HG03457 (cell line): ENCODE measurements at regions not wholly inside any gene's neighbourhood (a gene's known extent, or its start where the extent isn't known, plus 50 kb on each side); places are given as distances from the start of the nearest gene placed in this dataset.
"Not testable (repeated sequence)": the region's sequence is repeated elsewhere in the genome, so short reads cannot be mapped to it uniquely, and the experiment has no call there.

Source experiments
- ATAC-seq: cut with Tn5 transposase; IDR thresholded peaks from one replicate; pipeline ENCODE4 v1.9.1; 2021; ENCODE audit warnings: moderate number of reproducible peaks; ENCODE audit not compliant: unreplicated experiment

DNA sequence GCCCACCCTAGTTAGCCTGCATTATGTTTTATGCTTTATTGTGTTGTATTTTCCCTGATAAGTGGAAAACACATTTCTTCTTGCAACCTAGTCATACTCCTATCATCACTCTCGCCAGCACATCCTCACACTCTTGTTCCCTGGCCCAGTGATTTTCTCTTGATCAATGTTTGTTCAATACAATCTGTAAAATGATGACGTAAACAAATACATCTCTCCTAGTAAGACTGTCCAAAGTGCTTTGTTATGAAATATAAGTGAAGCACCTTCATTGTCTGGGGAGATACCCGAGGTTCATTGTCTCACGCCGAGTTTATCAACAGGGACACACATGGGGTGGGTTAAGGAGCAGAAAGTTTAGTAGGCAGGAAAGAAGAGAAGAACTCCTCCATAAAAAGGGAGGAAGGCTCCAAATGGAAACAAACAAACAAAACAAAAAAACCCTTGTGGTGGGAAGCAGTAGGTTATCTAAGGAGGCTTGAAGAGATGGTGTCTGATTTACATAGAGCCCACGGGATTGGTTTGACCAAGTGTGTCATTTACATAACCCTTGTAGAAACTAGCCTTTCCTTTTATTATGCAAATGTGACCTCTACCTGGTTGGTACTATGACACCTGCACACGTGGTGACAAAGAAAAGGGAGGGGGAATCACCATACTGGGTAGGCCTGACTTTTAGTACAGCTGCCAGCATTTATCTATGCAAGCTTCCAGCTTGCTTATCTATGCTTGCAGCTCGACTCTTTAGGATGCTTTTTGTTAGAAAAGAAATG is 1317.9 kb upstream of the SPRY2 start:
- no peak for ATAC-seq

DNA sequence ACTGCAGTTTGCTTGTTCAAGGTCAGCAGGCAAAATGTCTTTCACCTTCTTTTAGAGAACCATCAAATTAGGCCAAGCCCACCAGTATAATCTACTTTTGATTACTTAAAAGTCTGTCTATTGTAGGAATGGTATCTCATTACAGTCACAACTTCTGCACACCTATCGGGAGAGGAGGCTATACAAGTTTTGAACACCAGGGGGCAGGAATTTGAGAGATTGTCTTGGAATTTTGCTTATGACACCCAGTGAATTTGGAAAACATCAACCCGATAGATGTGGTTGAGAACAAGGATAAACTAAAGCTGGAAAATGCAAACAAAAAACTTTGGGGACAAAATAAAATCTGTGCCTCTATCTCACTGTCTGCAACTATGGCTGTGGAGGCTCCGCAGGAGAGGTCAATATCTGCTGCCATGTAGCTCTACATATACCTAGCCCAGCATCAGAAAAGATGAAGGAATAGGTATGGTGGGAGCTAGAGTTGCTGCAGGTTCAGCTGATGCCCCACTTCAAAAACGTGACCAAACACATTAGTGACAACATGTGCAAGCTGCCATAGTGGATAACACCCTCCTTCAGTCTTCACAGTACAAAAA is 1299.2 kb upstream of the SPRY2 start:
- ATAC-seq = no peak

GRCh38 chr13:81637457-81637856 is 1296.5 kb upstream of the SPRY2 start:
- ATAC-seq = no peak

DNA sequence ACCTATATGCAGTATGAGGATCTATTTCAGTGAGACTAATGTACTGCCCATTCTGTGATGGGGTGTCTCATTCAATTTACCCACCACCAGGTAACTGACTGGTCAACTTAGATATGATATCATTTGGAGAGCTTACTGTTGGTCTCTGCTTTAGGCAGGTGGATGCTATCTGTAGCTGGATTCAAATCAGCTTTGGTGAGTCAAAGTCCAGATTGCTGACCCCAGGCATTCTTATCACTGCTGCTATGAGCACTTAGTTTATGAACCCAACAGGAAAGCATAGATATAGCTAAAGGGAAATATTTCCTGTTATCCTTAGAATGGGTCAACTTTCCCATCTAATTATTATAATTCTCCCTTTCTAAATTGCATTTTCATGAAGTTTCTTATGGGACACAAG is 1295.2 kb upstream of the SPRY2 start:
- no peak for ATAC-seq

DNA sequence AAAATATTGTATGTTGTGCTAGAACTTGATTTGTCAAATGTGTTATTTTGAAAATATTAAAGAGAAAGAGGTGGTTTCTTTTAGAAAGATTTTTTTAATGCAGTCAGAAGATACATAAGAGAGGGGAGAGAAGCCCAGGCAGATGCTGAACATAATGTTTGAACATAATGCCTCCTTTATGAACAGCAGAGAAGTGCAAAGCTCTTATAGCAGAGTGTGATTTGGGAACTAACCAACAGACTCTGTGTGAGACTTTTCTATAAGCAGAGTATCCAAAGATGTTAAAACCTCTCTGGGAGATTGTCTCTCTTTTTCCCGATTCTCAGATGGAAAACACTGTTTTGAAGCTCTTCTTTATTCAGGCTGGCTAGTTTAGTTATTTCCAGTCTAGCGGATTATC is 1274.1 kb upstream of the SPRY2 start:
- no peak for ATAC-seq

DNA sequence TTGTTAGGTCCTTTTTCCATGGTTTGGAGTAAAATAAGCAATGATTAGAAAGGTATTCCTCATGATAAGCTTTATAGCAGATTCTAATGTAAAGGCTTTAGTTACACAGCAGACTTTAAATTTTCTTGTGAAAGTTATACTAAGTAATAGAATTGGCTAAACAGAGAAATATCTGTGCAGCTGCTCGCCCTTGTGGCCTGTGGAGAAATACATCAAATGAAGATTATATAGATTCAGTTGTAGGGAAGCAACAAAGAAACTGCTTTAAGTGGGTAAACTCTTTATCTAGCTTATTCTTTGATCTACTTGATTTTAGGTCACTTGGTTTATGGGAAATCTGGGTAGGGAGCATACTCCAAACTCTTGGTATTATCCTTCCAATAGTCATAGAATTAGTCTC is 1269.7 kb upstream of the SPRY2 start:
- ATAC-seq = no peak

- no peak for ATAC-seq
These were observed 1268.4 kb upstream of the SPRY2 start for GRCh38 chr13:81609335-81609734.

DNA sequence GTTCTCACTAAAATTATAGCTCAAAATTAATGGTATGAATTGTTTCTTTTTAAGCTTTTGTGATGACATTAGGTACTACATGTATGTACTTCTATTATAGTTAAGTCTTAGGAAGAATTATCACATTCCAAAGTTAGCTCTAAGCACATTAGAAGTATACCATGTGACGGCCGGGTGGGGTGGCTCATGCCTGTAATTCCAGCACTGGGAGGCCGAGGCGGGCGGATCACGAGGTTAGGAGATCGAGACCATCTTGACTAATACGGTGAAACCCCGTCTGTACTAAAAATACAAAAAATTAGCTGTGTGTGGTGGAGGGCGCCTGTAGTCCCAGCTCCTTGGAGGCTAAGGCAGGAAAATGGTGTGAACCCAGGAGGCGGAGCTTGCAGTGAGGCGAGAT is 1265.1 kb upstream of the SPRY2 start:
- ATAC-seq = no peak

- no peak for ATAC-seq
These were observed 1261.3 kb upstream of the SPRY2 start for GRCh38 chr13:81602241-81602640.

DNA sequence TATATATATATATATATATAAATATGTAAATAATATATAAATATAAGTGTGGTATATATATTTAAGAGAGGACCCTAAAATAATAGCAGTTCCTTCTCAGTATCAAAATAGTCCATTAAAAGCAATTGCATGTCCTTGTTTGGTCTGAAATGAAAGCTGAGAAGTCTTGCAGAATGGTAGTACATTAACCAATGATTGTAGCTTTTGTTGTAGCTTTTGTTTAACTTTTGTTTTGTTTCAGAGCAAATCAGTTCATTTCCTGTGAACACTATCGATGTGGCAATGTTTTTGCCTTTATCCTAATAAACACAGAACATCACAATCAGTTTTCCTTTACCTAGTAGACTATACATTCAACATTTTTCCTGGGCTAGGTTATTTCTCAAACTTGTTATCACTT is 1256.2 kb upstream of the SPRY2 start:
- no peak for ATAC-seq

DNA sequence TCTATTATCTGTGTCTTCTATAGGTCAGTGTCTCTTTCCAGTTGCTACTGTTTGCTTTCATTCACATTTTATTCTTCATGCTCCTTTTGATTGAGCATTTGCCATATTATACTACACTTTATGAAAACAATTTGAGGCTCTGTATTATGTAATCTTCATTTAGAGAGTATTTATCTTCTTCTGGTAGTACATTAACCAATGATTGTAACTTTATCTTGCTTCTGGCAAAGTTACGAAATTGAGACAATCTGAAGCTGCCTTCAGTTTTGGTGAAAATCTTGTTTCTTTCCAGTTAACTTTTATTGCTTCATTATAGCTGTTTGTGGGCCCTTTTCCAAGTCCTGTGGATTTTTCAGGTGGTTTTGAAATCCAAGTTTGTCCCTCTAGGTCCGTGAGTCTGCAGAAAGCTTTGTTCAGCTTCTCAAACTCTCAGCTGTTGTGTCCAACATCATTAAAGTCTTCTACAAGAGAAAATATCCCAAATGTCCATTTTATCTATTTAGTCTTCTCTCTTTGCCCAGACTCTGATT is 1255.4 kb upstream of the SPRY2 start:
- ATAC-seq = no peak

DNA sequence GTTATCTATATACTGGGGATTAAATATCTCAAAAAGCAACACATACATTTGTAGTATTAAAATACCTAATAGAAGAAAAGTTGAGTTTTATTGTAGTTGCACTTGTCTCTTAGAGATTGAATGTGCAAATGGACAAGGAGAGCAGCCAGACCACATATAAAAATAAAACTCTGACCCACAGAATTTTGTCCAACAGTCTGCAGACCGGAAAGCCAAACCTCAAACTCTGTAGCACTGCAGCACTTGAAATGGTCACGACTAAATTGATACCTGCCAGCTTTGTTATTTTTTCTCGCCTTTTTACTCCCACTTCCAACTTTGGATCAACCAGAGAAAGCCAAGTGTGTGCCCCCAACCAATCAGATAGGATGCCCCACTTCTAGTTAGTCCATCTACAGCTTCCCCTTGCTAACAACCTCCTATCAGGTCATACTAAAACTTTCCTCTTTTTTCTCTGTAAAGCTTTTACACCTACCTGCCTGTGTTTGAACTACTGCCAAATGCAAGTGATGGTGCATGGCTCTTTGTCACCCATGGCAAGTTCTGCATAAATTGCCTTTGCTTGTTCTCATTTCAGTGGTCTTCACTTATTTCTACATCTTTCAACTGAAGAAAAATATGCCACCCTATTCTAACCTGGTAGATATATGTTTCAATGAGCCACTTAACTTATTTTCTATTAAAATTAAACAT is 1250.7 kb upstream of the SPRY2 start:
- ATAC-seq = no peak

- ATAC-seq = no peak
These were observed 1241.5 kb upstream of the SPRY2 start for GRCh38 chr13:81582381-81582780.

DNA sequence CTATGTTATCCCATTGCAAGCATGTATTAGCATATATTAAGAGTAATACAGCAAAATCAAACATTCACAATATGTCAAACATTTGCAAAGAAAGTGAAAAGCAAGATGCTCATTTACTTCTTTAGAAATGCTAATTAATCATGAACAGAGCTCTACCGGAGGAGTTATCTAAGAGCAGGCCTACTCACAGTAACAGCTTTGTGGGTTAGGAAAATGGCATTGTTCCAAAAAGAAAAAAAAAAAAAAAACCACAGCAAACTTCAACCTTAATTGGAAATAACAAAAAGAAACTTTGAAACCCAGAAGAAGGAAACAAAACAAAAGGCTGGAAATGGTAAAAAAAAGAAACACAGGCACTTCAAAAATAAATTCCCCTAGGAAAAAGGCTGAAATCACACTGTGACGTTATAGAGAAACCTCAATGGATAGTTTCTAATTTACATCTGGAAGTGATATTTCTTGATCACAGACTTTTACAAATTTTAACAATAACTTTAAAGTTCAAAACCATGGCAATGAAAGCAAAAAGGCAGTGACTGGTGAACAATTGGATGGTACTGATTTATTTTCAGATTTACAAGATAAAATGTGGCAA is 1236.8 kb upstream of the SPRY2 start:
- no peak for ATAC-seq

DNA sequence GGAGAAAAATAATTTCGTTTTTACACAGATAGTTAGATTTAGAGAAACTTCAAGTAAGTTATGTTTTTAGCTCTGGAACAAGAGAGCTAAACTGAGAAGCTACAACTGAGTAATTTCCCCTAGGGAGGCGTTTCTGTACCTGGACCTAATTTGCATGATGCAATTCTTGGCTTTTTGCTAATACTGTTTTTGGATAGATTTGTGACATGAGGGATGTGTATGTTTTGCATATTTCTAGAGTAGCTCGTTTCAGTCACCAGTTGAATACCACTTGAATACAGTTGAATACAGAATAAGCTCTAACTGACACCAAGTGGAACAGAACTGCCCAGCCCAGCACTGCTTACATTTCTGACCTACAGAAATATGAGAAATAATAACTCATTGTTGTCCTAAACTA is 1227.9 kb upstream of the SPRY2 start:
- no peak for ATAC-seq

- no peak for ATAC-seq
These were observed 1224.9 kb upstream of the SPRY2 start for GRCh38 chr13:81565849-81566248.

- no peak for ATAC-seq
These were observed 1222.2 kb upstream of the SPRY2 start for GRCh38 chr13:81563091-81563490.

DNA sequence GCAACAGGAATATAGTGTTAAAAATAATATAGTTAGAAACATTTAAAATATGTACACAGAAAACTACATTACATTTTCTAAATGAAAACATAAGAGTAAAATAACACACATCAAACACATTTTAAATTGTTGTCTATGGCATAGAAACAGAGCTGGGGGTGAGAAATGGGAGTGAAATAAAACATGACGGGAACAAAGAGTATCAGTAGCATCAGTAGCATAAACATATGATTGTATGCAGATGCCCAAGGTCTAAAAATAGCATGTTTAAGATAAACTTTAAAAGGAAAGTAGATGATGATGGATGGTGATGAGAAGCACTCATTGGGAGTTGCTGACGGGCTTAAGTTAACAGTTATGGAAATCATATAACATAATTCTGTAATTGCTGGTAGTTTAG is 1221.7 kb upstream of the SPRY2 start:
- ATAC-seq = no peak

DNA sequence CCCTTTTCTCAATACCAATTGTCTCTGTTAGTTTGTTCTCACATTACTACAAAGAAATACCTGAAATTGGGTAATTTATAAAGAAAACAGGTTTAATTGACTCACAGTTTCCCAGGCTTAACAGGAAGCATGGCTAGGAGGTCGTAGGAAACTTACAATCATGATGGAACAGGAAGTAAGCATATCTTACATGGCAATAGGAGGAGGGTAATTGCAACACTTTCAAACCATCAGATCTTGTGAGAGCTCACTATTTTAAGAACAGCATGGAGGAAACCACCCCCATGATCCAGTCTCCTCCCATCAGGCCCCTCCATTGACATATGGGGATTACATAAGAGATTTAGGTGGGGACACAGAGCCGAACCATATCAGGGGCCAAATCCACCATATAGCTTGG is 1210.1 kb upstream of the SPRY2 start:
- no peak for ATAC-seq

DNA sequence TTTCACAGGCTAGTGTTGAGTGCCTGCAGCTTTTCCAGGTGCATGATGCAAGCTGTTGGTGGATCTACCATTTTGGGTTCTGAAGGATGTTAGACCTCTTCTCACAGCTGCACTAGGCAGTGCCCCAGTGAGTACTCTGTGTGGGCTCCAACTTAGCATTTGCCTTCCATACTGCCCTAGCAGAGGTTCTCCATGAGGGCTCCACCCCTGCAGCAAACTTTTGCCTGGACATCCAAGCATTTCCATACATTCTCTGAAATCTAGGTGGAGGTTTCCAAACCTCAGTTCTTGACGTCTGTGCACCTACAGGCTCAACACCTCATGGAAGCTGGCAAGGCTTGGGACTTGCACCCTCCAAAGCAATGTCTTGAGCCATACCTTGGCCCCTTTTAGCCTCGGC is 1205.4 kb upstream of the SPRY2 start:
- not testable (repeated sequence) for ATAC-seq

DNA sequence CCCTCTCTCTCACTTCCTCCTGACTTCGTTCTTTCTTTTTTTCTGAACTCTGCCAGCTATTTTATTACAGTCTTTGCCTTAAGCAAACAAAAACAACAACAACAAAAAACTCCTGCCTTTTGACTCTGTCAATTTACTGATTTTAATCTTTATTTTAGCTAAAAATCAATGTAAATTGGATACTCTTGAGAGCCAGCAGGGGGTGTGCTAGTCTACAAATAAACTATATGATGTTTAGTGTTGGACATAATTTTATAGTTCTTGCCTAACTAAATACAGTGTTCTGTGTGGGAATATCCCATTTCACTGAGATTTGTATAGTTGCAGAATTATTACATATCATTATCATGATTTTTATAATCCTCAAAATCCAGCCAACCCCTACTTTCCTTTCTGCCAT is 1199.9 kb upstream of the SPRY2 start:
- no peak for ATAC-seq
